ENCODE measurements at regions not wholly inside any gene's neighbourhood (a gene's known extent, or its start where the extent isn't known, plus 50 kb on each side); places are given as distances from the start of the nearest gene placed in this dataset.

DNA sequence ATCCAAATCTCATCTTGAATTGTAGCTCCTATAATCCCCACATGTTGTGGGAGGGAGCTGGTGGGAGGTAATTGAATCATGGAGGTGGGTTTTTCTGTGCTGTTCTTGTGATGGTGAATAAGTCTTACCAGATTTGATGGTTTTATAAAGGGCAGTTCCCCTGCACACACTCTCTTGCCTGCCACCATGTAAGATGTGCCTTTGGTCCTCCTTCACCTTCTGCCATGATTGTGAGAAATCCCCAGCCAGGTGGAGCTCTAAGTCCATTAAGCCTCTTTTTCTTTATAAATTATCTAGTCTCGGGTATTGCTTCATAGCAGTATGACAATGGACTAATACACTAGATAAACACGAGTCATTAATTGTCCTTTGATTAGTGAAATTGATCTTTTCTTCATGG lies 214.5 kb upstream of the CFAP20DC start:
- no peak for TF ChIP-seq POLR2A (IDR thresholded peaks at IDR 0.05)
- TF ChIP-seq, protein P1, sequence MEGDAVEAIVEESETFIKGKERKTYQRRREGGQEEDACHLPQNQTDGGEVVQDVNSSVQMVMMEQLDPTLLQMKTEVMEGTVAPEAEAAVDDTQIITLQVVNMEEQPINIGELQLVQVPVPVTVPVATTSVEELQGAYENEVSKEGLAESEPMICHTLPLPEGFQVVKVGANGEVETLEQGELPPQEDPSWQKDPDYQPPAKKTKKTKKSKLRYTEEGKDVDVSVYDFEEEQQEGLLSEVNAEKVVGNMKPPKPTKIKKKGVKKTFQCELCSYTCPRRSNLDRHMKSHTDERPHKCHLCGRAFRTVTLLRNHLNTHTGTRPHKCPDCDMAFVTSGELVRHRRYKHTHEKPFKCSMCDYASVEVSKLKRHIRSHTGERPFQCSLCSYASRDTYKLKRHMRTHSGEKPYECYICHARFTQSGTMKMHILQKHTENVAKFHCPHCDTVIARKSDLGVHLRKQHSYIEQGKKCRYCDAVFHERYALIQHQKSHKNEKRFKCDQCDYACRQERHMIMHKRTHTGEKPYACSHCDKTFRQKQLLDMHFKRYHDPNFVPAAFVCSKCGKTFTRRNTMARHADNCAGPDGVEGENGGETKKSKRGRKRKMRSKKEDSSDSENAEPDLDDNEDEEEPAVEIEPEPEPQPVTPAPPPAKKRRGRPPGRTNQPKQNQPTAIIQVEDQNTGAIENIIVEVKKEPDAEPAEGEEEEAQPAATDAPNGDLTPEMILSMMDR (IDR thresholded peaks at IDR 0.05 in 4 of 5, conservative IDR thresholded peaks at IDR 0.05 in 1 of 5) = no peak

Measured in gastrocnemius medialis (tissue), 4 donors.